ENCODE measurements at regions not wholly inside any gene's neighbourhood (a gene's known extent, or its start where the extent isn't known, plus 50 kb on each side); places are given as distances from the start of the nearest gene placed in this dataset.
A peak's percentile ranks its signal among the peaks of the same experiment; 100 is the strongest.
"Not testable (repeated sequence)": the region's sequence is repeated elsewhere in the genome, so short reads cannot be mapped to it uniquely, and the experiment has no call there.

- H3K36me3 ChIP-seq (ENCODE audit: control insufficient read depth, insufficient read depth, low read length); H3K27me3 ChIP-seq (ENCODE audit: control insufficient read depth, insufficient read depth, low read length); DNase-seq (ENCODE audit: low read depth, low spot score); H3K4me3 ChIP-seq (ENCODE audit: low read length); H3K27ac ChIP-seq (ENCODE audit: low read length); H3K9me3 ChIP-seq (ENCODE audit: control insufficient read depth, insufficient read depth, low read length); H3K4me1 ChIP-seq (ENCODE audit: control insufficient read depth, insufficient read depth, low read length): not testable (repeated sequence)
- no CpG with 5 or more reads among the region's 3 CpGs for WGBS (ENCODE audit: insufficient coverage, insufficient read length)
Observed at GRCh38 chrY:17511984-17512383, 368.0 kb downstream of the CDY2B start.

- H3K4me1 ChIP-seq (ENCODE audit: control insufficient read depth, insufficient read depth, low read length); H3K27me3 ChIP-seq (ENCODE audit: control insufficient read depth, insufficient read depth, low read length); H3K36me3 ChIP-seq (ENCODE audit: control insufficient read depth, insufficient read depth, low read length); H3K4me3 ChIP-seq (ENCODE audit: low read length); DNase-seq (ENCODE audit: low read depth, low spot score); H3K27ac ChIP-seq (ENCODE audit: low read length); H3K9me3 ChIP-seq (ENCODE audit: control insufficient read depth, insufficient read depth, low read length): not testable (repeated sequence)
- WGBS (ENCODE audit: insufficient coverage, insufficient read length), result no CpG with 5 or more reads among the region's 1 CpG
Observed at GRCh38 chrY:17511476-17511875, 368.5 kb downstream of the CDY2B start.

- not testable (repeated sequence) for DNase-seq (ENCODE audit: low read depth, low spot score); H3K27me3 ChIP-seq (ENCODE audit: control insufficient read depth, insufficient read depth, low read length); H3K36me3 ChIP-seq (ENCODE audit: control insufficient read depth, insufficient read depth, low read length); H3K4me3 ChIP-seq (ENCODE audit: low read length); H3K9me3 ChIP-seq (ENCODE audit: control insufficient read depth, insufficient read depth, low read length); H3K4me1 ChIP-seq (ENCODE audit: control insufficient read depth, insufficient read depth, low read length); H3K27ac ChIP-seq (ENCODE audit: low read length)
- no CpG with 5 or more reads among the region's 2 CpGs for WGBS (ENCODE audit: insufficient coverage, insufficient read length)
Observed at GRCh38 chrY:17505834-17506233, 374.2 kb downstream of the CDY2B start.

GRCh38 chrY:17484763-17485162, 395.3 kb downstream of the CDY2B start:
- H3K9me3 ChIP-seq (ENCODE audit: control insufficient read depth, insufficient read depth, low read length); DNase-seq (ENCODE audit: low read depth, low spot score); H3K27me3 ChIP-seq (ENCODE audit: control insufficient read depth, insufficient read depth, low read length); H3K4me3 ChIP-seq (ENCODE audit: low read length); H3K27ac ChIP-seq (ENCODE audit: low read length); H3K4me1 ChIP-seq (ENCODE audit: control insufficient read depth, insufficient read depth, low read length); H3K36me3 ChIP-seq (ENCODE audit: control insufficient read depth, insufficient read depth, low read length): not testable (repeated sequence)

GRCh38 chrY:17484157-17484556, 395.9 kb downstream of the CDY2B start:
- H3K4me3 ChIP-seq (ENCODE audit: low read length); H3K27ac ChIP-seq (ENCODE audit: low read length); H3K4me1 ChIP-seq (ENCODE audit: control insufficient read depth, insufficient read depth, low read length); H3K27me3 ChIP-seq (ENCODE audit: control insufficient read depth, insufficient read depth, low read length); DNase-seq (ENCODE audit: low read depth, low spot score); H3K36me3 ChIP-seq (ENCODE audit: control insufficient read depth, insufficient read depth, low read length); H3K9me3 ChIP-seq (ENCODE audit: control insufficient read depth, insufficient read depth, low read length): not testable (repeated sequence)
- no CpG with 5 or more reads among the region's 2 CpGs for WGBS (ENCODE audit: insufficient coverage, insufficient read length)

GRCh38 chrY:17481389-17482022, 398.5 kb downstream of the CDY2B start:
- DNase-seq (ENCODE audit: low read depth, low spot score); H3K27me3 ChIP-seq (ENCODE audit: control insufficient read depth, insufficient read depth, low read length); H3K9me3 ChIP-seq (ENCODE audit: control insufficient read depth, insufficient read depth, low read length); H3K36me3 ChIP-seq (ENCODE audit: control insufficient read depth, insufficient read depth, low read length); H3K4me3 ChIP-seq (ENCODE audit: low read length); H3K27ac ChIP-seq (ENCODE audit: low read length); H3K4me1 ChIP-seq (ENCODE audit: control insufficient read depth, insufficient read depth, low read length): not testable (repeated sequence)
- whole genome bisulfite sequencing (ENCODE audit: insufficient coverage, insufficient read length), result no CpG with 5 or more reads among the region's 15 CpGs

GRCh38 chrY:17472068-17472467, 408.0 kb downstream of the CDY2B start:
- no CpG with 5 or more reads among the region's 3 CpGs for WGBS (ENCODE audit: insufficient coverage, insufficient read length)
- not testable (repeated sequence) for H3K9me3 ChIP-seq (ENCODE audit: control insufficient read depth, insufficient read depth, low read length); H3K27ac ChIP-seq (ENCODE audit: low read length); DNase-seq (ENCODE audit: low read depth, low spot score); H3K27me3 ChIP-seq (ENCODE audit: control insufficient read depth, insufficient read depth, low read length); H3K4me1 ChIP-seq (ENCODE audit: control insufficient read depth, insufficient read depth, low read length); H3K36me3 ChIP-seq (ENCODE audit: control insufficient read depth, insufficient read depth, low read length); H3K4me3 ChIP-seq (ENCODE audit: low read length)

GRCh38 chrY:17459753-17460152, 420.3 kb downstream of the CDY2B start:
- not testable (repeated sequence) for H3K4me3 ChIP-seq (ENCODE audit: low read length); H3K9me3 ChIP-seq (ENCODE audit: control insufficient read depth, insufficient read depth, low read length)
- WGBS (ENCODE audit: insufficient coverage, insufficient read length), result no CpG with 5 or more reads among the region's 11 CpGs

GRCh38 chrY:17430570-17431166, 449.4 kb downstream of the CDY2B start:
- peak; percentile 16 for DNase-seq (ENCODE audit: low read depth, low spot score)
- Histone ChIP-seq H3K9me3 (ENCODE audit: control insufficient read depth, insufficient read depth, low read length) (no peaks in the 10 kb centered on the region), H3K4me3 (ENCODE audit: low read length) (no peak overlapping the region), H3K36me3 (ENCODE audit: control insufficient read depth, insufficient read depth, low read length) (no peaks in the 10 kb centered on the region), H3K4me1 (ENCODE audit: control insufficient read depth, insufficient read depth, low read length) (no peaks in the 10 kb centered on the region), H3K27ac (ENCODE audit: low read length) (no peak overlapping the region), H3K27me3 (ENCODE audit: control insufficient read depth, insufficient read depth, low read length) (no peaks in the 10 kb centered on the region)
- WGBS (ENCODE audit: insufficient coverage, insufficient read length), result no CpG with 5 or more reads among the region's 5 CpGs

More at GRCh38 chrY:17459753-17460152, 420.3 kb downstream of the CDY2B start:
- DNase-seq (ENCODE audit: low read depth, low spot score); H3K27ac ChIP-seq (ENCODE audit: low read length); H3K36me3 ChIP-seq (ENCODE audit: control insufficient read depth, insufficient read depth, low read length); H3K4me1 ChIP-seq (ENCODE audit: control insufficient read depth, insufficient read depth, low read length); H3K27me3 ChIP-seq (ENCODE audit: control insufficient read depth, insufficient read depth, low read length): not testable (repeated sequence)

GRCh38 chrY:17398336-17399072, 481.5 kb downstream of the CDY2B start:
- no peaks in the 10 kb centered on the region for H3K36me3 ChIP-seq (ENCODE audit: control insufficient read depth, insufficient read depth, low read length)
- DNase-seq (ENCODE audit: low read depth, low spot score), result no peak
- no CpG with 5 or more reads among the region's 1 CpG for WGBS (ENCODE audit: insufficient coverage, insufficient read length)
- no peaks in the 10 kb centered on the region for H3K27me3 ChIP-seq (ENCODE audit: control insufficient read depth, insufficient read depth, low read length)
- no peak overlapping the region for H3K27ac ChIP-seq (ENCODE audit: low read length)
- no peak overlapping the region for H3K4me3 ChIP-seq (ENCODE audit: low read length)
- H3K9me3 ChIP-seq (ENCODE audit: control insufficient read depth, insufficient read depth, low read length), result no peaks in the 10 kb centered on the region
- H3K4me1 ChIP-seq (ENCODE audit: control insufficient read depth, insufficient read depth, low read length), result no peaks in the 10 kb centered on the region

GRCh38 chrY:17397659-17398058, 482.4 kb downstream of the CDY2B start:
- Histone ChIP-seq H3K36me3 (ENCODE audit: control insufficient read depth, insufficient read depth, low read length) (no peaks in the 10 kb centered on the region), H3K27ac (ENCODE audit: low read length) (no peak overlapping the region), H3K4me1 (ENCODE audit: control insufficient read depth, insufficient read depth, low read length) (no peaks in the 10 kb centered on the region), H3K4me3 (ENCODE audit: low read length) (no peak overlapping the region), H3K27me3 (ENCODE audit: control insufficient read depth, insufficient read depth, low read length) (no peaks in the 10 kb centered on the region), H3K9me3 (ENCODE audit: control insufficient read depth, insufficient read depth, low read length) (no peaks in the 10 kb centered on the region)
- DNase-seq (ENCODE audit: low read depth, low spot score), result no peak
- no CpG with 5 or more reads among the region's 3 CpGs for WGBS (ENCODE audit: insufficient coverage, insufficient read length)
